ENCODE measurements at regions not wholly inside any gene's neighbourhood (a gene's known extent, or its start where the extent isn't known, plus 50 kb on each side); places are given as distances from the start of the nearest gene placed in this dataset.
"Not testable (repeated sequence)": the region's sequence is repeated elsewhere in the genome, so short reads cannot be mapped to it uniquely, and the experiment has no call there.

GRCh38 chr3:36635731-36636130 lies 128.6 kb downstream of the DCLK3 start:
- Histone ChIP-seq H3K79me2 (ENCODE audit: insufficient read depth, low read length) (no peaks in the 10 kb centered on the region), H3K4ac (ENCODE audit: low read depth, low read length) (no peak overlapping the region), H3K23me2 (ENCODE audit: insufficient read length, low read depth, low read length, poor library complexity, severe bottlenecking) (no peaks in the 10 kb centered on the region), H3K79me1 (ENCODE audit: insufficient read depth, low read depth, low read length, poor library complexity, severe bottlenecking) (no peaks in the 10 kb centered on the region), H3K18ac (ENCODE audit: insufficient read length, low read depth, low read length) (no peak overlapping the region), H3K14ac (ENCODE audit: insufficient read depth, low read length) (no peak overlapping the region), H3K9me3 (ENCODE audit: control insufficient read depth, low read depth, low read length) (no peaks in the 10 kb centered on the region), H3K9ac (ENCODE audit: extremely low read depth, insufficient read length, low read length) (no peak overlapping the region), H2BK5ac (ENCODE audit: insufficient read length, low read length) (no peak overlapping the region), H3K4me2 (ENCODE audit: insufficient read depth, insufficient read length, low read length) (no peak overlapping the region), H2BK12ac (ENCODE audit: insufficient read length, low read depth, low read length) (no peak overlapping the region), H3K4me1 (ENCODE audit: insufficient read depth, low read length) (no peaks in the 10 kb centered on the region; the same call in 1 of the 2 replicates), H2AFZ (ENCODE audit: low read length) (no peak overlapping the region), H3K56ac (ENCODE audit: insufficient read length, low read depth, low read length) (no peak overlapping the region), H4K8ac (replicated peaks; ENCODE audit: insufficient read length, low read depth, low read length) (no peak overlapping the region), H2AK5ac (ENCODE audit: insufficient read length, low read length) (no peak overlapping the region), H4K20me1 (ENCODE audit: control insufficient read depth, insufficient read depth, insufficient read length) (no peaks in the 10 kb centered on the region), H3K23ac (ENCODE audit: insufficient read length, low read depth, low read length) (no peak overlapping the region), H4K5ac (ENCODE audit: insufficient read length, low read depth, low read length) (no peak overlapping the region), H3T11ph (ENCODE audit: low read length) (no peak overlapping the region), H2BK15ac (ENCODE audit: low read depth, low read length) (no peak overlapping the region), H2BK120ac (ENCODE audit: low read depth, low read length, poor library complexity, severe bottlenecking) (no peak overlapping the region), H2BK20ac (ENCODE audit: low read depth, low read length, poor library complexity, severe bottlenecking) (no peak overlapping the region), H3K27ac (ENCODE audit: insufficient read length, low read depth, low read length) (no peak overlapping the region), H3K27me3 (ENCODE audit: insufficient read depth, low read length) (no peaks in the 10 kb centered on the region), H4K91ac (ENCODE audit: insufficient read length, low read depth, low read length) (no peak overlapping the region)
- H3K4me1 Mint-ChIP-seq, result peaks cover 6 to 8% of the 10 kb centered on the region in 2 experiments
- H3K27ac Mint-ChIP-seq, result no peak overlapping the region
- no peak for DNase-seq
- peaks cover 0 to 5% (median 0%) of the 10 kb centered on the region in 3 experiments; a peak in 2 of 7 replicates for H3K36me3 Mint-ChIP-seq (ENCODE audit: insufficient read depth in 1 of 3, low read depth in 3 of 3)
- no peaks in the 10 kb centered on the region; the same call in 1 of the 2 replicates for H3K27me3 Mint-ChIP-seq (ENCODE audit: low read depth)
- no peak for TF ChIP-seq CTCF (conservative IDR thresholded peaks at IDR 0.05)
- peaks cover 0 to 8% of the 10 kb centered on the region in 2 experiments; a peak in 2 of 5 replicates for H3K9me3 Mint-ChIP-seq
- WGBS (ENCODE audit: extremely low coverage, insufficient read length, low lambda C conversion rate), result no CpG with 5 or more reads among the region's 1 CpG
- no peak overlapping the region for H3K4me3 Mint-ChIP-seq

- not testable (repeated sequence) for H2BK20ac ChIP-seq (ENCODE audit: low read depth, low read length, poor library complexity, severe bottlenecking); H3K9me3 Mint-ChIP-seq; H3K14ac ChIP-seq (ENCODE audit: insufficient read depth, low read length); H3K4me2 ChIP-seq (ENCODE audit: insufficient read depth, insufficient read length, low read length); H4K8ac ChIP-seq (replicated peaks; ENCODE audit: insufficient read length, low read depth, low read length); H3K27me3 Mint-ChIP-seq (ENCODE audit: low read depth); H4K91ac ChIP-seq (ENCODE audit: insufficient read length, low read depth, low read length); H3K79me2 ChIP-seq (ENCODE audit: insufficient read depth, low read length); DNase-seq; H3K27ac ChIP-seq (ENCODE audit: insufficient read length, low read depth, low read length); H3K36me3 Mint-ChIP-seq (ENCODE audit: insufficient read depth in 1 of 3, low read depth in 3 of 3); H3K79me1 ChIP-seq (ENCODE audit: insufficient read depth, low read depth, low read length, poor library complexity, severe bottlenecking); H3K4me3 Mint-ChIP-seq; H3K4me1 Mint-ChIP-seq; H3K9ac ChIP-seq (ENCODE audit: extremely low read depth, insufficient read length, low read length); H2BK12ac ChIP-seq (ENCODE audit: insufficient read length, low read depth, low read length); H3K18ac ChIP-seq (ENCODE audit: insufficient read length, low read depth, low read length); H4K5ac ChIP-seq (ENCODE audit: insufficient read length, low read depth, low read length); H3K4me1 ChIP-seq (ENCODE audit: insufficient read depth, low read length); H3K27me3 ChIP-seq (ENCODE audit: insufficient read depth, low read length); H2BK120ac ChIP-seq (ENCODE audit: low read depth, low read length, poor library complexity, severe bottlenecking); H3T11ph ChIP-seq (ENCODE audit: low read length); H3K23ac ChIP-seq (ENCODE audit: insufficient read length, low read depth, low read length); H2AK5ac ChIP-seq (ENCODE audit: insufficient read length, low read length); H3K27ac Mint-ChIP-seq; H3K23me2 ChIP-seq (ENCODE audit: insufficient read length, low read depth, low read length, poor library complexity, severe bottlenecking); H2BK15ac ChIP-seq (ENCODE audit: low read depth, low read length); H2BK5ac ChIP-seq (ENCODE audit: insufficient read length, low read length); H4K20me1 ChIP-seq (ENCODE audit: control insufficient read depth, insufficient read depth, insufficient read length); H3K9me3 ChIP-seq (ENCODE audit: control insufficient read depth, low read depth, low read length); H2AFZ ChIP-seq (ENCODE audit: low read length); H3K56ac ChIP-seq (ENCODE audit: insufficient read length, low read depth, low read length); H3K4ac ChIP-seq (ENCODE audit: low read depth, low read length)
- WGBS (ENCODE audit: extremely low coverage, insufficient read length, low lambda C conversion rate), result no CpG with 5 or more reads among the region's 39 CpGs
These were observed 130.5 kb downstream of the DCLK3 start for GRCh38 chr3:36633897-36634296.

All from H9 (cell line).